Hippocampal formation (tissue), 2 donors: ENCODE measurements at regions not wholly inside any gene's neighbourhood (a gene's known extent, or its start where the extent isn't known, plus 50 kb on each side); places are given as distances from the start of the nearest gene placed in this dataset.
"Not testable (repeated sequence)": the region's sequence is repeated elsewhere in the genome, so short reads cannot be mapped to it uniquely, and the experiment has no call there.

Source experiments
- DNase-seq, 2 donors: peaks; one replicate each; lab custom pipeline; 2025; lab: John Stamatoyannopoulos, UW

GRCh38 chr5:143908959-143909358 is 97.0 kb downstream of the HMHB1 start:
- no peak for DNase-seq

GRCh38 chr5:143913008-143913752 is 101.2 kb downstream of the HMHB1 start:
- DNase-seq, result no peak

GRCh38 chr5:143914756-143915155 is 102.8 kb downstream of the HMHB1 start:
- DNase-seq, result no peak

GRCh38 chr5:143916451-143916850 is 104.5 kb downstream of the HMHB1 start:
- no peak for DNase-seq

GRCh38 chr5:143918961-143919360 is 107.0 kb downstream of the HMHB1 start:
- no peak for DNase-seq

- DNase-seq, result no peak
Observed at GRCh38 chr5:143920772-143921171, 108.8 kb downstream of the HMHB1 start.

- no peak for DNase-seq
Observed at GRCh38 chr5:143921525-143922311, 109.8 kb downstream of the HMHB1 start.

GRCh38 chr5:143922718-143923117 is 110.8 kb downstream of the HMHB1 start:
- DNase-seq, result no peak

GRCh38 chr5:143923634-143924266 is 111.8 kb downstream of the HMHB1 start:
- no peak for DNase-seq

- no peak for DNase-seq
Observed at GRCh38 chr5:143924311-143924978, 112.5 kb downstream of the HMHB1 start.

GRCh38 chr5:143924979-143925325 is 113.0 kb downstream of the HMHB1 start:
- DNase-seq, result not testable (repeated sequence)

- no peak for DNase-seq
Observed at GRCh38 chr5:143929486-143929885, 117.5 kb downstream of the HMHB1 start.

GRCh38 chr5:143930561-143930960 is 118.6 kb downstream of the HMHB1 start:
- no peak for DNase-seq

- peak; percentile 3 to 12 for DNase-seq
Observed at GRCh38 chr5:143931476-143931875, 119.5 kb downstream of the HMHB1 start.

GRCh38 chr5:143931986-143932385 is 120.0 kb downstream of the HMHB1 start:
- DNase-seq, result no peak

GRCh38 chr5:143932584-143932983 is 120.6 kb downstream of the HMHB1 start:
- DNase-seq, result no peak

- no peak for DNase-seq
Observed at GRCh38 chr5:143933451-143933850, 121.5 kb downstream of the HMHB1 start.

GRCh38 chr5:143934821-143935220 is 122.9 kb downstream of the HMHB1 start:
- no peak for DNase-seq

- no peak for DNase-seq
Observed at GRCh38 chr5:143938230-143938629, 126.3 kb downstream of the HMHB1 start.

- DNase-seq, result no peak
Observed at GRCh38 chr5:143946837-143947236, 134.9 kb downstream of the HMHB1 start.

GRCh38 chr5:143947313-143947712 is 135.4 kb downstream of the HMHB1 start:
- DNase-seq, result no peak

GRCh38 chr5:143952809-143953208 is 140.8 kb downstream of the HMHB1 start:
- DNase-seq, result no peak
